ENCODE measurements at regions not wholly inside any gene's neighbourhood (a gene's known extent, or its start where the extent isn't known, plus 50 kb on each side); places are given as distances from the start of the nearest gene placed in this dataset.
"Not testable (repeated sequence)": the region's sequence is repeated elsewhere in the genome, so short reads cannot be mapped to it uniquely, and the experiment has no call there.

GRCh38 chr4:31237233-31237632 is 517.1 kb downstream of the PCDH7 start:
- H3K27ac ChIP-seq, result no peak overlapping the region
- TF ChIP-seq ZFX (IDR thresholded peaks at IDR 0.05; ENCODE audit: borderline replicate concordance) (no peak), CTCF (IDR thresholded peaks at IDR 0.05) (no peak)

- H3K27ac ChIP-seq, result no peak overlapping the region
- TF ChIP-seq ZFX (IDR thresholded peaks at IDR 0.05; ENCODE audit: borderline replicate concordance), result no peak
- TF ChIP-seq CTCF (IDR thresholded peaks at IDR 0.05), result no peak
Measured at GRCh38 chr4:31239886-31240285, 519.7 kb downstream of the PCDH7 start.

- TF ChIP-seq CTCF (IDR thresholded peaks at IDR 0.05) (no peak), ZFX (IDR thresholded peaks at IDR 0.05; ENCODE audit: borderline replicate concordance) (no peak)
- H3K27ac ChIP-seq, result no peak overlapping the region
Measured at GRCh38 chr4:31241504-31242106, 521.4 kb downstream of the PCDH7 start.

GRCh38 chr4:31246856-31247255 is 526.7 kb downstream of the PCDH7 start:
- no peak overlapping the region for H3K27ac ChIP-seq
- TF ChIP-seq CTCF (IDR thresholded peaks at IDR 0.05) (no peak), ZFX (IDR thresholded peaks at IDR 0.05; ENCODE audit: borderline replicate concordance) (no peak)

- TF ChIP-seq ZFX (IDR thresholded peaks at IDR 0.05; ENCODE audit: borderline replicate concordance) (no peak), CTCF (IDR thresholded peaks at IDR 0.05) (no peak)
- H3K27ac ChIP-seq, result no peak overlapping the region
Measured at GRCh38 chr4:31259119-31259518, 539.0 kb downstream of the PCDH7 start.

- TF ChIP-seq CTCF (IDR thresholded peaks at IDR 0.05), result no peak
- TF ChIP-seq ZFX (IDR thresholded peaks at IDR 0.05; ENCODE audit: borderline replicate concordance), result no peak
- H3K27ac ChIP-seq, result no peak overlapping the region
Measured at GRCh38 chr4:31261632-31262031, 541.5 kb downstream of the PCDH7 start.

GRCh38 chr4:31266094-31266493 is 545.9 kb downstream of the PCDH7 start:
- H3K27ac ChIP-seq, result not testable (repeated sequence)

All from 22Rv1 (cell line).